NOMO-1 treated with DMSO at 0.1 percent for 48 hours (cell line): ENCODE measurements at regions not wholly inside any gene's neighbourhood (a gene's known extent, or its start where the extent isn't known, plus 50 kb on each side); places are given as distances from the start of the nearest gene placed in this dataset.

ENCODE experiments used
- DNase-seq: peaks from one replicate; lab custom pipeline; 2025; ENCODE audit not compliant: unreplicated experiment; lab: John Stamatoyannopoulos, UW

DNA sequence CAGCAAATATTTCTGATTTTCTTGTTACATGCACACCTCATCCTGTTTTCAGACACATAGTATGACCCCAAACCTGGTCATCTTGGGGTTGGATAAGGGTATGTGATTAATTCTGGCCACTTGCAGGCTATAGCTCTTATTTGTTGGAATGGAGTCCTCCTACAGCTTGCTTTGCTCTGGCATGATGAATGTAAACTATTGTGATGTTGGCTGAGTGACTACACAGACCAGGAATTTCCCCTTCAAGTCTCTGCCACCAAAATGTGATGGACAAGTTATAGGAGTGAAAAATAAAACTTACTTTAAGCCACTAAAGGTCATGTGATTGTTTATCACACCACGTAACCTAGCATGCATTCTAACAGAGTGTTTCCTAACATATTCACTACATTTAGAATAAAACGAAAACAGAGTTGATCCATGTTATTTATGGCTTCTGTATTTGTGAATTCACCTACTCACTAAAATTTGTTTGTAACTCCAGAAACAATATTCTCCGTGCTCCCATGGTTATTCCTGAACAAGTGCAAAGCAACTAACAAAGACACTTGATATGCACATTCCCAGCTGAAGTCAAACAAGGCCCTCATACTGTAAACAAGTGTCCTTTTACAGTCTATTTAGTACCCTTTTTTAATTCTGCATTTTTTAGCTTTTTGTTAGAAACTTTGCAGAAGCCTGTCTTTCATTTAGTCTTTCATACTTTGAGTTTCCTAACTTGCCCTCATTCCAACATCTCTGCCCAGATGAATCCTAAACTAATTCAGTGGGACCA, 599.2 kb upstream of the PCDH15 start:
- no peak for DNase-seq

- no peak for DNase-seq
Observed at GRCh38 chr10:55398497-55398882, 597.5 kb upstream of the PCDH15 start.

GRCh38 chr10:55397777-55398496, 596.9 kb upstream of the PCDH15 start:
- DNase-seq = no peak

GRCh38 chr10:55378196-55378595, 577.2 kb upstream of the PCDH15 start:
- DNase-seq = no peak

GRCh38 chr10:55374917-55375316, 573.9 kb upstream of the PCDH15 start:
- no peak for DNase-seq

DNA sequence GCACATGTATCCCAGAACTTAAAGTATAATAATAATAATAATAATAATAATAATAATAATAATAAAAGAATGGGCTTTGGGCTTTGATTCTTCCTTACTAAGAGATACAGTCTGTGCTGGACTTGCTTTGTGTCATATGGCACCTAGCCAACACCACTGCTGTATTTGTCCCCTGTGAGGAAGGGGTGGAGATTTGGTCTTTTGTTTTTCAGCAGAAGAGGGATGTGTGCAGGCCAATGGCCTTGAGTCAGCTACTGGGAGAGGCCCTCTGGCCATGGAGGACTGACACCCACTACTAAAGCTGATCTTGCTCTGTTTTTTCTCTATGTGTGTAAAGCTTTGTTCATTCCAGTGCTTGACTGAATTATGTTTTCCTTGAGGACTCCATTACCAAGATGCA, 573.0 kb upstream of the PCDH15 start:
- DNase-seq = no peak

- DNase-seq = no peak
Observed at GRCh38 chr10:55369670-55370420, 568.8 kb upstream of the PCDH15 start.

- no peak for DNase-seq
Observed at GRCh38 chr10:55368467-55368866, 567.4 kb upstream of the PCDH15 start.

- no peak for DNase-seq
Observed at GRCh38 chr10:55367555-55367954, 566.5 kb upstream of the PCDH15 start.

DNA sequence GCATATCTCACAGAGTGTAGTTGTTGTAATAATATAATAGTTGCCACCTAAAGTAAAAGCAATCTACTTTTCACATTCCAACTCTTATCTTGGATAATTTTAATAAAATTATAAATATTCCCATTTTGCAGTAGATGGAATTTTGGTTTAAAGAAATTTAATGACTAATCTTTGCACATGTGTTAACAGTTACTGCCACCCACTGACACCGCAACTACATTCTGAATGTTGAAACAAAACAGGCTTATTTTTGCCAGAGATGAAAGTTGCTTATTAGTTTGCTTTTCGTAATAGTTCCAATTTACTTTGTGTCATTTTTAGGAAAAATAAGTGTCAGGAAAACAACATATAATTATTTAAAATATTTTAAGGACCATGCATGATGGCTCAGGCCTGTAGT, 557.5 kb upstream of the PCDH15 start:
- no peak for DNase-seq

DNA sequence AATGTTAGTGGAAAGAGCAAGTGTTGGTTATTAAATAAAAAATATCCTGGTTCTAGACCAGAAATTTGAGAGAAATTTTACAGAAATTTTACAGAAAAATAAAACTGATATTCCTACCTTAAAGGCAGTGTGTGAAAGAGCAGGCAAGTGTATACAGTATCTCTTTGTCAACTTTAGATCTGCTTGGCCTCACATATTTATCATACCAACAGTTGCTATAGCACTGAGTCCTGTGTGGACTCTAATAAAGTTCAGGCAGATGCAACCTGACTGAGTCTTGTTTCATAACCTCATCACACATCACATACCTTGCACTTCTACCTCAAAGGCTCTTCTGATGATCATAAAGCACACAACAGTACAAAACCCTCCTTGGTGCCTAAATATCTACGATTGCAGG, 552.4 kb upstream of the PCDH15 start:
- DNase-seq = no peak

GRCh38 chr10:55351431-55351830, 550.4 kb upstream of the PCDH15 start:
- DNase-seq = no peak

GRCh38 chr10:55348534-55348933, 547.5 kb upstream of the PCDH15 start:
- no peak for DNase-seq

DNA sequence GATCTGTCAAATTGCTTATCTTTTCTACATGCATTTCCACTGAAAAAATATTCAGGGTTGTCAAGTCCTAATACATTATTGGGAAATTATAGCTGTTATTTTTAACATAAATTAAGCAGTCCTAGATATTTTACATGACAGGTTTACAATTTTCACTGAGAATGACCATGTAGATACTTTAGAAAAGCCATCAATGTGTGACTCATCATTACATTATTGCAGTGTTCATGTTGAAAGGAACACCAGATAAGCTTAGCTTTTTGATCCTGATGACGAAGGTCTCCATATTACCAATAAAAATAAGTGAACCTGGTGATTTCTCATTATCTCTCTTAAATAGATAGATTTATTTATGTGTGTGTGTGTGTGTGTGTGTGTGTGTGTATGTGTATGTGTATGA, 529.5 kb upstream of the PCDH15 start:
- no peak for DNase-seq

GRCh38 chr10:55329796-55330195, 528.8 kb upstream of the PCDH15 start:
- DNase-seq = no peak

GRCh38 chr10:55320187-55320700, 519.2 kb upstream of the PCDH15 start:
- DNase-seq = no peak

GRCh38 chr10:55311848-55312635, 511.0 kb upstream of the PCDH15 start:
- DNase-seq = no peak

GRCh38 chr10:55310143-55310542, 509.1 kb upstream of the PCDH15 start:
- DNase-seq = no peak

DNA sequence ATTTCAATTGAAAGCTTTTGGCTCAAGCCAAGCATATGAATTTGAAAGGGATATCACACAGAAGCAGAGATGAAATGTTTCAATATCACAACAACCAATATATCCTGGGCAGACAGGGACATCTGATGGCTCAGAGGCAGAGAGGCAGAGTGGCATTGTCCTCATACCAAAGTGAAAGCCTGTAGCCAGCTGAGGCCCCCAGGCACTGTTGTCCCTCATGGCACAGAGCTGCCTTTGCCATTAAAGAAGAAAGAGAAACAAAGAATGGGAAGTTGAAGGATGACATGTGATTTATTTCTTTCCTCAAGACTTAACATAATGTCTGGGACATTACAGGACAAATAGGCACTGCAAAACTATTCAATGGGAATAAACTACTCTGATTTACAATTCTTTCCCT, 504.3 kb upstream of the PCDH15 start:
- no peak for DNase-seq

- DNase-seq = no peak
Observed at GRCh38 chr10:55287346-55287745, 486.3 kb upstream of the PCDH15 start.

GRCh38 chr10:55283031-55283430, 482.0 kb upstream of the PCDH15 start:
- no peak for DNase-seq
